Mucosa of descending colon (tissue), 3 donors: ENCODE measurements at regions not wholly inside any gene's neighbourhood (a gene's known extent, or its start where the extent isn't known, plus 50 kb on each side); places are given as distances from the start of the nearest gene placed in this dataset.

Source experiments
- ATAC-seq: fragments of 200-7000 bp; cut with Tn5 transposase; one replicate; pipeline ENCODE4 v1.9.1; 2020; ENCODE audit warnings: mild to moderate bottlenecking, moderate library complexity
- DNase-seq, 3 donors: peaks; one replicate each; pipeline ENCODE4 v3.0.0-alpha.2; 2020
- H3K36me3 ChIP-seq: fragments of 200-600 bp; one replicate; pipeline ENCODE4 v1.8.0; 2021; ENCODE audit warnings: low read depth, mild to moderate bottlenecking
- H3K4me1 ChIP-seq: fragments of 200-600 bp; one replicate; pipeline ENCODE4 v1.8.0; 2021; ENCODE audit warnings: low read depth, mild to moderate bottlenecking
- H3K4me3 ChIP-seq: fragments of 200-600 bp; one replicate; pipeline ENCODE4 v1.8.0; 2021; ENCODE audit warnings: mild to moderate bottlenecking
- H3K9me3 ChIP-seq: fragments of 200-600 bp; one replicate; pipeline ENCODE4 v1.8.0; 2021; ENCODE audit warnings: mild to moderate bottlenecking
- CTCF ChIP-seq: fragments of 200-600 bp; IDR thresholded peaks from one replicate; pipeline ENCODE4 v1.8.0; 2022; ENCODE audit warnings: antibody characterized with exemption, mild to moderate bottlenecking
- intact Hi-C, 2 donors: fragments of 100-400 bp; cut with DNase I in 1 of 2; cut with micrococcal nuclease in 1 of 2; formaldehyde crosslinking; loops; one replicate each; pipeline versions ENCODE4 v1.11.0 to v1.11.1; 2022; cut with DNase I, micrococcal nuclease
- donor health status: DM: no; HTN: no; CAD: no; lungs with moderate emphysema.
- donor health status: DM: no; HTN: no; CAD: no.
- donor health status: DM: no; HTN: yes; CAD: no.

- no peaks in the 10 kb centered on the region for H3K4me1 ChIP-seq
- intact Hi-C loops = no loop called here
- no peaks in the 10 kb centered on the region for H3K9me3 ChIP-seq
- H3K4me3 ChIP-seq = no peak overlapping the region
- ATAC-seq = no peak
- DNase-seq = no peak
- TF ChIP-seq CTCF = no peak
- H3K36me3 ChIP-seq = no peaks in the 10 kb centered on the region
Observed at GRCh38 chr1:194394676-194395075, 1208.3 kb upstream of the B3GALT2 start.

GRCh38 chr1:194387531-194387930 is 1201.1 kb upstream of the B3GALT2 start:
- ATAC-seq (no peak), DNase-seq (no peak)
- no peak overlapping the region for H3K4me3 ChIP-seq
- H3K4me1 ChIP-seq = no peaks in the 10 kb centered on the region
- intact Hi-C loops = no loop called here
- H3K9me3 ChIP-seq = no peaks in the 10 kb centered on the region
- no peak for TF ChIP-seq CTCF
- H3K36me3 ChIP-seq = no peaks in the 10 kb centered on the region

GRCh38 chr1:194378517-194378916 is 1192.1 kb upstream of the B3GALT2 start:
- Histone ChIP-seq H3K36me3 (no peaks in the 10 kb centered on the region), H3K4me3 (no peak overlapping the region), H3K4me1 (no peaks in the 10 kb centered on the region), H3K9me3 (no peaks in the 10 kb centered on the region)
- DNase-seq (no peak), ATAC-seq (no peak)
- intact Hi-C loops = no loop called here
- no peak for TF ChIP-seq CTCF

GRCh38 chr1:194374649-194375048 is 1188.2 kb upstream of the B3GALT2 start:
- no peaks in the 10 kb centered on the region for H3K36me3 ChIP-seq
- TF ChIP-seq CTCF = no peak
- no peaks in the 10 kb centered on the region for H3K4me1 ChIP-seq
- no peaks in the 10 kb centered on the region for H3K9me3 ChIP-seq
- no peak for DNase-seq
- intact Hi-C loops = no loop called here
- H3K4me3 ChIP-seq = no peak overlapping the region
- ATAC-seq = no peak

- TF ChIP-seq CTCF = no peak
- H3K4me3 ChIP-seq = no peak overlapping the region
- no peaks in the 10 kb centered on the region for H3K36me3 ChIP-seq
- no peaks in the 10 kb centered on the region for H3K9me3 ChIP-seq
- H3K4me1 ChIP-seq = no peaks in the 10 kb centered on the region
- intact Hi-C loops = no loop called here
- DNase-seq (no peak), ATAC-seq (no peak)
Observed at GRCh38 chr1:194372266-194372665, 1185.9 kb upstream of the B3GALT2 start.

- ATAC-seq = no peak
Observed at GRCh38 chr1:194369622-194370021, 1183.2 kb upstream of the B3GALT2 start.

More at GRCh38 chr1:194369622-194370021, 1183.2 kb upstream of the B3GALT2 start:
- Histone ChIP-seq H3K36me3 (no peaks in the 10 kb centered on the region), H3K9me3 (no peaks in the 10 kb centered on the region), H3K4me3 (no peak overlapping the region), H3K4me1 (no peaks in the 10 kb centered on the region)
- TF ChIP-seq CTCF = no peak
- intact Hi-C loops = no loop called here
- DNase-seq = no peak
